Testis (tissue), 2 donors: ENCODE measurements at regions not wholly inside any gene's neighbourhood (a gene's known extent, or its start where the extent isn't known, plus 50 kb on each side); places are given as distances from the start of the nearest gene placed in this dataset.

Experiments
- POLR2A ChIP-seq: fragments of 450-650 bp; IDR thresholded peaks from one replicate; pipeline ENCODE4 v1.6.1; 2017; ENCODE audit warnings: antibody characterized with exemption, mild to moderate bottlenecking, moderate library complexity
- TF ChIP-seq, protein P1 (sequence below), 3 experiments: fragments of 450-650 bp in 2 of 3; fragments of 200-600 bp in 1 of 3; sonication (generic) in 1 of 3; IDR thresholded peaks; one replicate each; pipeline ENCODE4 v1.5.1; 2016 to 2019; ENCODE audit warnings: antibody characterized with exemption in 3 of 3, mild to moderate bottlenecking in 2 of 3, moderate library complexity in 1 of 3

DNA sequence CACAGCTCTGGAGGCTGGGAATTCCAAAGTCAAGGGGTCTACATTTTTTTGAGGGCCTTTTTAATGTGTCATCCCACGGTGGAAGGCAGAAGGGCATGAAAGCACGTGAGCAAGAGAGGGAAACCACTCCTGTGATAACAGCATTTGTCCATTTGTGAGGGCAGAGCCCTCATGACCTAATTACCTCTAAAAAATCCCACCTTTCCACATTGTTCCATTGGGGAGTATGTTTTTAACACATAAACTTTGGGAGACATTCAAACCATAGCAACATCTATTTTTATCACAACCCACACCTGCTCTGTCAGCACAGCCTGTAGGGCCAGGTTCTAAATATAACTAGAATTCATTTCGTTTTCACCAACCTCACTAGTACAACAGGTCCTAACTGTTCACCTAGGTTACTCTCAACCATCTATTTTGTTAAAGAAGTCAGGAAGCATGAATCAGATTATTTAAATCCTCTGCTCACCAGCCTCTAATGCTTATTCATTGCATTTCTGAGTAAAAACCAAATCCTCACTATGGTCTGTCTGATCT lies 92.2 kb upstream of the DPP10 start:
- no peak for TF ChIP-seq POLR2A
- TF ChIP-seq, protein P1, sequence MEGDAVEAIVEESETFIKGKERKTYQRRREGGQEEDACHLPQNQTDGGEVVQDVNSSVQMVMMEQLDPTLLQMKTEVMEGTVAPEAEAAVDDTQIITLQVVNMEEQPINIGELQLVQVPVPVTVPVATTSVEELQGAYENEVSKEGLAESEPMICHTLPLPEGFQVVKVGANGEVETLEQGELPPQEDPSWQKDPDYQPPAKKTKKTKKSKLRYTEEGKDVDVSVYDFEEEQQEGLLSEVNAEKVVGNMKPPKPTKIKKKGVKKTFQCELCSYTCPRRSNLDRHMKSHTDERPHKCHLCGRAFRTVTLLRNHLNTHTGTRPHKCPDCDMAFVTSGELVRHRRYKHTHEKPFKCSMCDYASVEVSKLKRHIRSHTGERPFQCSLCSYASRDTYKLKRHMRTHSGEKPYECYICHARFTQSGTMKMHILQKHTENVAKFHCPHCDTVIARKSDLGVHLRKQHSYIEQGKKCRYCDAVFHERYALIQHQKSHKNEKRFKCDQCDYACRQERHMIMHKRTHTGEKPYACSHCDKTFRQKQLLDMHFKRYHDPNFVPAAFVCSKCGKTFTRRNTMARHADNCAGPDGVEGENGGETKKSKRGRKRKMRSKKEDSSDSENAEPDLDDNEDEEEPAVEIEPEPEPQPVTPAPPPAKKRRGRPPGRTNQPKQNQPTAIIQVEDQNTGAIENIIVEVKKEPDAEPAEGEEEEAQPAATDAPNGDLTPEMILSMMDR (IDR thresholded peaks at IDR 0.05) = no peak
